ENCODE measurements at regions not wholly inside any gene's neighbourhood (a gene's known extent, or its start where the extent isn't known, plus 50 kb on each side); places are given as distances from the start of the nearest gene placed in this dataset.
"Not testable (repeated sequence)": the region's sequence is repeated elsewhere in the genome, so short reads cannot be mapped to it uniquely, and the experiment has no call there.

GRCh38 chrX:27404366-27404765 is 58.8 kb downstream of the PPP4R3C start:
- DNase-seq (ENCODE audit: low read depth in 2 of 3, low spot score in 2 of 3) = no peak

DNA sequence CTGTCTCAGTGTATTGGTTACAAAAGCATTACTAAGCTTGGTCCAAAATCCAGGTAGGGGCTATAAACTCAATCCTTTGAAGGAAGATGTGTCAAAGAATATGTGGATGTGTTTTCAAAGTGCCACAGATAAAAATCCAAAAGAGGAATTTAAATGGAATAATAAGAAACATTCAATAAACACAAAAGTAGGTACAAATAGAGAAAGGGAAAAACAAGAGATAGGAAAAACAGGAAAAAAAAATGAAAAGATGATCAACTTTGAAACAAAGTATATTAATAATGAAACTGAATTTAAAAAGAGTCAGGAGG is 64.0 kb downstream of the PPP4R3C start:
- DNase-seq (ENCODE audit: low read depth in 2 of 3, low spot score in 2 of 3) = no peak

GRCh38 chrX:27391623-27392022 is 71.5 kb downstream of the PPP4R3C start:
- no peak for DNase-seq (ENCODE audit: low read depth in 2 of 3, low spot score in 2 of 3)

- DNase-seq (ENCODE audit: low read depth in 2 of 3, low spot score in 2 of 3) = no peak
Observed at GRCh38 chrX:27381419-27381818, 81.7 kb downstream of the PPP4R3C start.

GRCh38 chrX:27380163-27380845 is 82.8 kb downstream of the PPP4R3C start:
- DNase-seq (ENCODE audit: low read depth in 2 of 3, low spot score in 2 of 3) = no peak

- no peak for DNase-seq (ENCODE audit: low read depth in 2 of 3, low spot score in 2 of 3)
Observed at GRCh38 chrX:27354021-27354420, 109.1 kb downstream of the PPP4R3C start.

DNA sequence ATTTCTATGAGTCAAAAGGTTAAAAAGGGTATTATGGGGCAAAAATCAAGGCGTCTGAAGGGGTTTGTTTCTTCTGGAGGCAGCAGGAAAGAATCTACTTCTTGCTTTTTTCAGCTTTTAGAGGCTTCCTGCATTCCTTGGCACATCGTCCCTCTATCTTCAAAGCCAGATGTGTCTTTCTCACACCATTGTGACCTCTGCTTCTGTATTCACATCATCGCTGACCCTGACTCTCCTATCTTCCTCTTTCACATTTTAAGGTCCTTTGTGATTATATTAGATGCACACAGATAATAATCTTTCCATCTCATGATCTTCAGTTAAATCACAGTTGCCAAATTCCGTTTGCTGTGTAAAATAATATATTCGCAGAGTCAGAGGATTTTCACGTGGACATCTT is 112.7 kb downstream of the PPP4R3C start:
- no peak for DNase-seq (ENCODE audit: low read depth in 2 of 3, low spot score in 2 of 3)

DNA sequence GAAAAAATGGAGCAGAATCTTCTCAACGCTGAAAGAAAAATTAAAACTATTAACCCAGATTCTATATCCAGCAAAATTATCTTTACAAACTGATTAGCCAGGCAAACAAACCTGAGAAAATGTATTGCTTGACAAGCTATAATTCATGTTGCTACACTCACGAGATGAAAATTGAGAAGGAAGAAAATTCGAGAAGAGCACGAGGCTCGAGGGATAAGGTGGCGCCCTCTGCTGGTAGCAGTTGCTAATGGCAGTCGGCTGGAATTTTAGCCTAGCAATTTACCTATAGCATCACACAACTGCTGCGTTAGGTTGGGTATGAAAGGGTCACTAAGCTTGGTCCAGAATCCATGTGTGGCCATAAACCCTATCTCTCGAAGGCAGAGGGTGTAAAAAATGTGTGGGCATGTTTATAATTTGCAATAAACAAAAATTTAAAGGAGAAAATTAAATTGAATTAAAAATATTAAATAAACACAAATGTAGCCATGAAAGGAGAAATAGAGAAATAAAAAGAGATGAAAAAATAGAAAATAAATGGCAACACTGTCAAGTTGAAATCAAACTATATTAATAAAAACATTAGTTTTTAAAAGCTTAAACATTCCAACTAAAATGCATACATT is 126.6 kb downstream of the PPP4R3C start:
- DNase-seq (ENCODE audit: low read depth in 2 of 3, low spot score in 2 of 3) = peak in 2 of 3 donors; percentile 4 to 25

DNA sequence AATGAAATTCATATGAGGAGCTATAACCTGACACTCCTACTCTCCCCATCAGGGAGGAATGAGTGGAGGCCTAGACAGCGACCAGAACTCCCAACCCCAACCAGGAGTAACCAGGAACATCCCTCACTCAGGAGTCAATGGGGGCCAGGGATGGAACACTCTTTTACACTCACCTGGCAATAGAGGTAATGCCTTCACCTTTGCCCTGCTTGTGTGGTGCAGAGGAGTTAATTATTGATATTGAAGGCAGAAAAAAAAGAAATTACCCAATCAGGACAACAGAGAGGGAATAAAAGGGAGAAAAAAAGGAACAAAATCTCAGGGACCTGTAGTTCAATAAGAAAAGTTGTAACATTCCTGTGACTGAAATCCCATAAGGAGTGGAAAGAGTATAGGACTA is 141.5 kb downstream of the PPP4R3C start:
- no peak for DNase-seq (ENCODE audit: low read depth in 2 of 3, low spot score in 2 of 3)

- DNase-seq (ENCODE audit: low read depth in 2 of 3, low spot score in 2 of 3) = no peak
Observed at GRCh38 chrX:27309406-27309805, 153.7 kb downstream of the PPP4R3C start.

- DNase-seq (ENCODE audit: low read depth in 2 of 3, low spot score in 2 of 3) = no peak
Observed at GRCh38 chrX:27307546-27307945, 155.6 kb downstream of the PPP4R3C start.

DNA sequence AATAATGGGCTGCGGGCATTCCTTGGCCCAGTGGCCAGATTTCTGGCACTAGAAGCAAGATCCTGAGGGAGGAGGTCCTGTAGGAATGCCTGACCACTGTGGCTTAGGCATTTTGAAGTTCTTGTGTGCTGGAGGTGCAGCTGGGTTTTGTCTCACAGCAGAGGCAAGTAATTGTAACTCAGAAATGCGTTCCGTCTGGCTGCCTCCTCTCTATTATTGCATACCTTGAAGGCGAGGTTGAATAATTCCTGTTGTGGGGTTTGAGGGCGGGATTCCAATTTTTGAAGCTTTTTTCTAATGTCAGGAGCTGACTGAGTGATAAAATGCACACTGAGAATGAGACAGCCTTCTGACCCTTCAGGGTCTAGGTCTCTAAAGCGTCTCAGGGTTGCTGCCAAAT is 170.6 kb downstream of the PPP4R3C start:
- DNase-seq (ENCODE audit: low read depth in 2 of 3, low spot score in 2 of 3) = not testable (repeated sequence)

DNA sequence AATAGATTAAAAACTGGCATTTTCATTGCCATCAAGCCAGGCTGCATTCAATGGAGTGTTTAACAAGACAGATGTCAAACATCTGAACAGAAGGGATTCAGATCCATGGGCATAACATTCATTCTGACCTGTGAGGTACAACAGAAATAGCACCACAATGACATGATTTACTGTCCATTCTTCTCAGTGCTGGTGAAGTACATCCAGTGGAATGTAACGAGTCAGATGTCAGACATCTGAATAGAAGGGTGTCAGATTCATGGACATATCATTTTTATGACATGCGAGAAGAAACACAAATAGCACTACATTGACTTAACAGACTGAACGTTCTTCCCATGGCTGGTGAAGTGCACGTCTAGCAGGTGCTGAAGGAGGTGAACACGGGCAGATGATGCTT is 186.4 kb downstream of the PPP4R3C start:
- no peak for DNase-seq (ENCODE audit: low read depth in 2 of 3, low spot score in 2 of 3)

DNA sequence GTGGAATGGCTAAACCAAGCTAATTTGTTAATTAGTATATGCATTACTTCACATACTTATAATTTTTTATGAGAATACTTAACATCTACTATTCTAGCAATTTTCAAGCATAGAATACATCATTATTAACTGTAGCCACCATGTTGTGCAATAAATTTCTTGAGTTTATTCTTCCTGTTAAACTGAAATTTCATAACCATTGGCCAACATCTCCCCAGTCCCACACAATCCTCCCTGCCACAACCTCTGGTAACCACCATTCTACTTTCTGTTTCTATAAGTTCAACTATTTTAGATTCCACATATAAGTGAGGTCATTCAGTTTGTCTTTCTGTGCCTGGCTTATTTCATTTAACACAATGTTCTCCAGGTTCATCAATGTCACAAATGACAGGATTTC is 208.5 kb downstream of the PPP4R3C start:
- no peak for DNase-seq (ENCODE audit: low read depth in 2 of 3, low spot score in 2 of 3)

GRCh38 chrX:27251369-27251768 is 211.8 kb downstream of the PPP4R3C start:
- DNase-seq (ENCODE audit: low read depth in 2 of 3, low spot score in 2 of 3) = no peak

DNA sequence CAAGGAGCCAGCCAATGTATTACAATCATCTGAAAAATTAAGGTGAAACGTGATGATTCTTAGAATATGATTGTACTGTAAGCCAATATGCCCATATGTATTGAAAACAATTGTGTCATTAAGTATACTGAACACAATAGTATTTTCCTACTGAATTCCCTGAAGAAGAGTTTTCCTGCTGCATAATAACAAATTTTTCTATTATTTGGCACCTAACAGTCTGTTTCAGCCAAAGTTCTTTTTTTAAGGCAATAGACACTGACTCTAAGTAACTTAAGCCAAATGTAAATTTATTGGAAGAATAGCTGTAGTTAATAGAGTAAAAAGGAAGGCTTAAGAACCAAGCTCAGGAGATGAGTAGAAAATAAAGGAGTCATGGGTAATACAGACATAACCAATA is 220.6 kb downstream of the PPP4R3C start:
- DNase-seq (ENCODE audit: low read depth in 2 of 3, low spot score in 2 of 3) = no peak

DNA sequence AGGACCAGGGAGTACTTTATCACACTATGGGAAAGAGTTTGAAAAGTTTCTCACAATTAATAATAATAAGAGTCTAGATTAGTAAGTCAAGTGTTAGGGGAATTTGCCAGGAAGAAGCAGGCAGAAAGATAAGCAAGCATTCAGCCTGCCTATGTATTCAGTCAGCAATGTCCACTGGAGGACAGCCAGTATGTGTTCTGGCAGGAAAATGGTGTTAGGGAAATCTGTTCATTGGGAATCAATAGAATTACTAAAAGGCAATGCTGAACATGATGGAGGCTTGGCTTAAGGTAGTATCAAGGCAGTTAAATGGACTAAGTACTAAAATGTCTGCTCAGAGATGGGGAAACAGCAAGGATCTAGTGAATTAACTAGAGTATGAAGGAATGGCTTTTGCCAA is 221.2 kb downstream of the PPP4R3C start:
- no peak for DNase-seq (ENCODE audit: low read depth in 2 of 3, low spot score in 2 of 3)

- DNase-seq (ENCODE audit: low read depth in 2 of 3, low spot score in 2 of 3) = not testable (repeated sequence)
Observed at GRCh38 chrX:27240042-27240441, 223.1 kb downstream of the PPP4R3C start.

DNA sequence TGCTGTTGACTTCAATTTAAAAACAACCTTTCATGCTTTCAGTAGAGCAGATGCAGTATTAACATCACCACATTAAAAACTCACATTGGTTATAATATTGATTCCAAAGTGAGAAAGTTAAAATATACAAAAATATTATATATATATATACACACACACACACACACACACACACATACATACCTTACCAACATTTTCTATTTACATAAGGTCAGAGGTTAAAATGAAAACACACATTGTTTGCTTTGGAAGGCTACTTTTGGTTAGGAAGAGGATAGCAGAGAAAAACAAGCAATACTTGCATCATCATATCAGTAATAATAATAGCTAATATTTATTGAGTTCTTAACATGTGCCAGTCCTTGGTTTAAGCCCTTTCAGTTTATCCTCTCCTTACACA is 226.5 kb downstream of the PPP4R3C start:
- DNase-seq (ENCODE audit: low read depth in 2 of 3, low spot score in 2 of 3) = no peak

GRCh38 chrX:27229721-27230120 is 233.4 kb downstream of the PPP4R3C start:
- DNase-seq (ENCODE audit: low read depth in 2 of 3, low spot score in 2 of 3) = no peak

DNA sequence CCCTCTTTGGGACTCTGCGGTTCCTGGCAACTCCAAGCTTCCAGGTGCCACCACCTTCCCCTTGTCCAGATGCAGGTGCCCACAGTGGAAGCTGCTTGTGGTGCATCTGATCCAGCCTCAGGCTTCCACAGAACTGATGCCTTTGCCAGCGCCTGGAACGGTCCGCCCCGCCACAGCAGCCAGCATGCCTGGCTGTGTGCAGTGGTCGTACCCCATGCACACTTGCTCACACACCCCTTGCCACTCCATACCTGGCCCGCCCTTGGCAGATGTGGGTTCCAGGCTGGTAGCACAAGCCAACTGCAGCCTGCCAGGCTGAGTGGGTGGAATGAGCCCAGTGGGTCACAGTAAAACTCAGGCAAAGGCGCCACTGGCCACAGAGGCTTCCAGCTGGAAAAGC is 240.5 kb downstream of the PPP4R3C start:
- DNase-seq (ENCODE audit: low read depth in 2 of 3, low spot score in 2 of 3) = no peak

DNA sequence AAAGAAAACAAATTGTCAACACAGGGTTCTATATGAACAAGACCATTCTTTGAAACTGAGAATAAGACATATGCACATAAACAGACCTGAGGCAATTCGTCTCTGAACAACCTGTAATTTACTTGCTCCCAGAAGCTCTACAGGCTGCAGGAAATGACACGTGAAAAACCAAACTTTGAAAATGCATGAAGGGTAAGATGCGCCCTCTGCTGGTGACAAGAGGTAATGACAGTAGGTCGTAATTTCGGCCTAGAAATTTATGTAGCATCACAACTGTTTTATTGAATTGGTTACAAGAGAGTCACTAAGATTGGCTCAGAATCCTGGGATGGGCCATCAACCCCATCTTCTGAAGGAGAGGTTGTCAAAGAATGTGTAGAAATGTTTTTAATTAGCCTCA is 276.5 kb downstream of the PPP4R3C start:
- peak; percentile 1 to 9 (median 1) for DNase-seq (ENCODE audit: low read depth in 2 of 3, low spot score in 2 of 3)

GRCh38 chrX:27163236-27163635 is 299.9 kb downstream of the PPP4R3C start:
- DNase-seq (ENCODE audit: low read depth in 2 of 3, low spot score in 2 of 3) = no peak

Data from hematopoietic multipotent progenitor cell (in vitro differentiated cells).